ENCODE measurements at regions not wholly inside any gene's neighbourhood (a gene's known extent, or its start where the extent isn't known, plus 50 kb on each side); places are given as distances from the start of the nearest gene placed in this dataset.

DNA sequence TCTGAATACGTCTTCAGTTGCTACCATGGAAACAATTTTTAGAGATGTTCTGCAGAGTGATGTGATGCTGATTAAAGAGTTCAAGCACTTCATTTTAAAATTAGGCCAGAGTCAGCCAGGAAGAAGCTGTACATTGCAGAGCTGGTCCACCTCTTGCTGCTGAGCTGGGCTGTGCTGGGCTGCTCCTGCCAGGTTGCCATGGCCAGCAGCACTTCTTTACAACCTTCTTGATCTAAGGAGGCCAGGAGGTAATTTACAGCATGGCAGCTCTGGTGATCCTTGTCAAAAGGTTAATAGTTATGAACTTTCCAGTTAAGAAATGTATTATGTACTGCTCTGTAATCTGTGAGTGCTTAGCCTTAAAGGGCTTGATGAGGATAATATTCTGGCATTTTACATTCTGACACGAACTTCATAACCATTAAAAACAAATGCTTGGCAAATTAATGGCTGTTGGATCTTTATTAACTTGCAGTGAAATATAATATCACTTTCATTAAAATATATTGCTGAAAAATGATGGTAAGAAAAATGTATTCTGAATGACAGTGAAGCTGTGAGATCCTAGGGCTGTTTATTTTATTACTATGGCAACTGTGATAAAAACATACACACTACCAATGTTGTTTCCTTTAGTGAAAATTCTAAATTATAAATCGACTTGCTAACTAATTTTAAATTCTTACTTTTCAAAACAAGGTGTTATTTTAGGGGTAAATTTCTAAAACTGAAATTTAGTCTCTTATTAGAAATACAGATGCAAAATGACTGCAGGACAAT, 259.7 kb downstream of the RFPL4B start:
- TF ChIP-seq, protein P1, sequence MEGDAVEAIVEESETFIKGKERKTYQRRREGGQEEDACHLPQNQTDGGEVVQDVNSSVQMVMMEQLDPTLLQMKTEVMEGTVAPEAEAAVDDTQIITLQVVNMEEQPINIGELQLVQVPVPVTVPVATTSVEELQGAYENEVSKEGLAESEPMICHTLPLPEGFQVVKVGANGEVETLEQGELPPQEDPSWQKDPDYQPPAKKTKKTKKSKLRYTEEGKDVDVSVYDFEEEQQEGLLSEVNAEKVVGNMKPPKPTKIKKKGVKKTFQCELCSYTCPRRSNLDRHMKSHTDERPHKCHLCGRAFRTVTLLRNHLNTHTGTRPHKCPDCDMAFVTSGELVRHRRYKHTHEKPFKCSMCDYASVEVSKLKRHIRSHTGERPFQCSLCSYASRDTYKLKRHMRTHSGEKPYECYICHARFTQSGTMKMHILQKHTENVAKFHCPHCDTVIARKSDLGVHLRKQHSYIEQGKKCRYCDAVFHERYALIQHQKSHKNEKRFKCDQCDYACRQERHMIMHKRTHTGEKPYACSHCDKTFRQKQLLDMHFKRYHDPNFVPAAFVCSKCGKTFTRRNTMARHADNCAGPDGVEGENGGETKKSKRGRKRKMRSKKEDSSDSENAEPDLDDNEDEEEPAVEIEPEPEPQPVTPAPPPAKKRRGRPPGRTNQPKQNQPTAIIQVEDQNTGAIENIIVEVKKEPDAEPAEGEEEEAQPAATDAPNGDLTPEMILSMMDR (IDR thresholded peaks at IDR 0.05): no peak
- TF ChIP-seq POLR2A (IDR thresholded peaks at IDR 0.05): no peak
- no peak for TF ChIP-seq POLR2AphosphoS5 (IDR thresholded peaks at IDR 0.05)
